Sigmoid colon (tissue), 6 donors: ENCODE measurements at regions not wholly inside any gene's neighbourhood (a gene's known extent, or its start where the extent isn't known, plus 50 kb on each side); places are given as distances from the start of the nearest gene placed in this dataset.

Experiments used
- DNase-seq: peaks from one replicate; pipeline ENCODE4 v3.0.0-alpha.2; 2019
- H3K27ac ChIP-seq, 4 donors: fragments of 200-600 bp; sonication (generic); one replicate each; pipeline ENCODE4 v1.5.1; 2016 to 2019; ENCODE audit warnings: mild to moderate bottlenecking in 1 of 4
- H3K27me3 ChIP-seq, 3 donors: fragments of 200-600 bp; sonication (generic); one replicate each; pipeline ENCODE4 v1.5.1; 2019; ENCODE audit warnings: mild to moderate bottlenecking in 1 of 3
- H3K36me3 ChIP-seq, 4 donors: fragments of 200-600 bp; sonication (generic); one replicate each; pipeline ENCODE4 v1.5.1; 2016 to 2019
- H3K4me1 ChIP-seq, 4 donors: fragments of 200-600 bp; sonication (generic); one replicate each; pipeline ENCODE4 v1.5.1; 2017 to 2019
- H3K4me3 ChIP-seq, 4 donors: fragments of 200-600 bp; sonication (generic); one replicate each; pipeline ENCODE4 v1.5.1; 2017 to 2019; ENCODE audit warnings: mild to moderate bottlenecking in 2 of 4, moderate library complexity in 1 of 4
- H3K9me3 ChIP-seq, 4 donors: fragments of 200-600 bp in 3 of 4; sonication (generic) in 3 of 4; one replicate each; pipeline versions ENCODE4 v1.5.1 to v1.6.1; 2013 to 2019
- EP300 ChIP-seq, 4 donors: sonication (generic); formaldehyde crosslinking; IDR thresholded peaks; one replicate each; pipeline ENCODE4 v1.6.1; 2017; ENCODE audit warnings: antibody characterized with exemption in 4 of 4
- POLR2A ChIP-seq, 2 donors: fragments of 450-650 bp; IDR thresholded peaks; one replicate each; pipeline ENCODE4 v1.6.1; 2016; ENCODE audit warnings: antibody characterized with exemption in 2 of 2, mild to moderate bottlenecking in 2 of 2, moderate library complexity in 2 of 2
- POLR2AphosphoS5 ChIP-seq, 4 donors: sonication (generic); formaldehyde crosslinking; IDR thresholded peaks; one replicate each; pipeline ENCODE4 v1.6.1; 2017; ENCODE audit warnings: antibody characterized with exemption in 4 of 4
- WGBS, 2 donors: extraction: QIAGEN DNeasy Blood & Tissue Kit; methylation state at CpG; one replicate each; pipeline ENCODE4 v1.1.7; 2013; 5-methylcytosine and 5-hydroxymethylcytosine counted together
- intact Hi-C: fragments of 100-400 bp; cut with DNase I; formaldehyde crosslinking; loops from one replicate; pipeline ENCODE4 v1.15.1; 2023
- TF ChIP-seq, protein P1 (sequence below), 4 experiments: fragments of 450-650 bp in 3 of 4; fragments of 200-600 bp in 1 of 4; IDR thresholded peaks; one replicate each; pipeline ENCODE4 v1.5.1; 2016 to 2019; ENCODE audit warnings: antibody characterized with exemption in 4 of 4, mild to moderate bottlenecking in 3 of 4, moderate library complexity in 2 of 4
- donor health status: healthy with polysubstance abuse.
- donor health status: healthy.

DNA sequence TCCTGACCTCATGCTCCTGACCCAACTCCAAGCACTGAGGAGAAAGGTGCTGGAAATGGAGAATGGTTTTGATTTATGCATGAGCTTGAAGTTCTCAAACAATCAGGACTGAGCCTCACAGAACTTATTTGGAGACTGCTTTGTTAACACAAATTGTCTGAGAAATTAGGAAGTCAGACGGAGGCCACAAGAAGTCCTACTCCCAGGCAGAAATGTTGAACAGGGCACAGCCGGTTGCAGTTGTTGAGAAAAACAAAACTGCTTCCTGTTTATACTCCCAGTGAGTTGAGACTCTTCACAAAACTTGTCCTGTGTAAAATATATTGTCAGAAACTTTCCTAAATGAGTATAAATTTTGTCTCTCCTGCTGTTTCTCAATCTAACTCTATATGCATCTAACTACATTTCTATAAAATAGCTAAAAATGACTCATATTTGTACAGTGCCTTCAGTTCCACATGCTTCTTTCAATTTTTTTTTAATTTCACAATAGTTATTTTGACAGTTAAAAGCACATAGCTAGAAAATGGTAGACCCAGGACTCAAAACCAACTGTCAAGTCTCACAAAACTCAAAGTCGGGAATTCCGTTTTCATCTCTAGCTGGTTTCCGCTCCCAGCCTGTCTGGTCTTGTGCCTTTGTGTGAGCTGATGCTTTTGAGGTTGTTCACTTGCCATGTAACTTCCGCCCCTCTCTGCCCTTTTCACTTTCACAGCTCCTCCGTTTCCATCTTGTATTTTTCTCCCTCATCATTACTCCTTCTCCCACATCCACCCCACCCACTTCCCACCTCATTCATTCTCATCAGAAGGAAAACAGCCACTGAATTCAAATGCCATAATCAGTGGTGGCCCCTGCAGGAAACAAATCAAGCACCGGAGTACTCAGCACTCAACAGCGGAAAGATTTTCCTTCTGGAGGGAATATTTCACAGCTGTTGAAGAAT, 215.0 kb downstream of the SUCLG1 start:
- no peak for DNase-seq
- no peak overlapping the region for H3K27ac ChIP-seq
- no peaks in the 10 kb centered on the region for H3K4me1 ChIP-seq
- H3K4me3 ChIP-seq, result no peak overlapping the region
- intact Hi-C loops, result no loop called here
- TF ChIP-seq POLR2A (IDR thresholded peaks at IDR 0.05) (no peak), POLR2AphosphoS5 (IDR thresholded peaks at IDR 0.05) (no peak), EP300 (IDR thresholded peaks at IDR 0.05) (no peak)
- TF ChIP-seq, protein P1, sequence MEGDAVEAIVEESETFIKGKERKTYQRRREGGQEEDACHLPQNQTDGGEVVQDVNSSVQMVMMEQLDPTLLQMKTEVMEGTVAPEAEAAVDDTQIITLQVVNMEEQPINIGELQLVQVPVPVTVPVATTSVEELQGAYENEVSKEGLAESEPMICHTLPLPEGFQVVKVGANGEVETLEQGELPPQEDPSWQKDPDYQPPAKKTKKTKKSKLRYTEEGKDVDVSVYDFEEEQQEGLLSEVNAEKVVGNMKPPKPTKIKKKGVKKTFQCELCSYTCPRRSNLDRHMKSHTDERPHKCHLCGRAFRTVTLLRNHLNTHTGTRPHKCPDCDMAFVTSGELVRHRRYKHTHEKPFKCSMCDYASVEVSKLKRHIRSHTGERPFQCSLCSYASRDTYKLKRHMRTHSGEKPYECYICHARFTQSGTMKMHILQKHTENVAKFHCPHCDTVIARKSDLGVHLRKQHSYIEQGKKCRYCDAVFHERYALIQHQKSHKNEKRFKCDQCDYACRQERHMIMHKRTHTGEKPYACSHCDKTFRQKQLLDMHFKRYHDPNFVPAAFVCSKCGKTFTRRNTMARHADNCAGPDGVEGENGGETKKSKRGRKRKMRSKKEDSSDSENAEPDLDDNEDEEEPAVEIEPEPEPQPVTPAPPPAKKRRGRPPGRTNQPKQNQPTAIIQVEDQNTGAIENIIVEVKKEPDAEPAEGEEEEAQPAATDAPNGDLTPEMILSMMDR (IDR thresholded peaks at IDR 0.05), result no peak
- no peaks in the 10 kb centered on the region for H3K36me3 ChIP-seq
- WGBS, 2 donors, result 67 to 82% methylated on average over 9 of the region's 9 CpGs
- no peaks in the 10 kb centered on the region for H3K9me3 ChIP-seq
- H3K27me3 ChIP-seq, result no peaks in the 10 kb centered on the region

DNA sequence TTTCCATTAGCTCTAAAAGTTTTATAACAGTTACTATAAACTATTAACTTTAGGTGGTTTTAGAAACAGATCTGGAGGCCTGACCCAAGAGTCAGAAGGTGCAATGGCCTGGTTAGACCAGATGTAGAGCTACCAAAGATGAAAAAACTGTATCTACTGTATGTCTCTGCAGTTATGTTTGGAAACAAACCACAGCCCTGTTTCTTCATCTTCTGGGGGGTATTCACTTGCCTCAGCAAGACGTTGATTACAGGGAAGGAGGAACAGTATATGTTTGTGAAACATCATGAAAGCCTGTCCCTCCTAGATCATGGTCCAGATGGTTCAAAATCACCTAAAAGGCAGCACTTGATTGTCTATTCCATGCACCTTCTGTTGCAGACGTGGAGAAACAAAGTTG, 220.2 kb downstream of the SUCLG1 start:
- 30 to 53% methylated on average over 2 of the region's 2 CpGs for WGBS, 2 donors

DNA sequence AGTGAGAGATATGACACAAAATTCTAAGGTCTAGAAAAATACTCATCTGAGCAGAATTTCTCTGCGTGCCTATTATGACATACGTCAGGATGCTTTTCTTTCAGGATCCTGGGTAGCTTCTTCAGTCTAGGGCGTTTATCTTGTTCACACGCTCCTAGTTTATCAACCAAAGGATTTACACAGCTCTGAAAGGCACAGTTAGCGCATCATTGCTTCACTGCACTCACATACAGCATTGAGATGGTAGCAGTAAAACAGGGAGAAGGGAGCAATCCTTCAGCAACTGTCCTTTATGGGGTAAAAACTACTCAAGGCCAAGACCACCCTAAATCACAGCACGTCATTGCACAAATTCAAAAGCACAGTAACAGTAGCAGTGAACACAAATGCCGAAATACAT, 222.8 kb downstream of the SUCLG1 start:
- intact Hi-C loops, result no loop called here
- WGBS, 2 donors, result 82 to 85% methylated on average over 7 of the region's 7 CpGs
- TF ChIP-seq EP300 (IDR thresholded peaks at IDR 0.05), result no peak
- no peak for TF ChIP-seq POLR2AphosphoS5 (IDR thresholded peaks at IDR 0.05)
- TF ChIP-seq, protein P1 (IDR thresholded peaks at IDR 0.05), result no peak
- TF ChIP-seq POLR2A (IDR thresholded peaks at IDR 0.05), result no peak
- Histone ChIP-seq H3K27ac (no peak overlapping the region), H3K27me3 (no peaks in the 10 kb centered on the region), H3K9me3 (no peaks in the 10 kb centered on the region), H3K36me3 (no peaks in the 10 kb centered on the region), H3K4me3 (no peak overlapping the region), H3K4me1 (no peaks in the 10 kb centered on the region)
- DNase-seq, result no peak

More for the DNA sequence above, 220.2 kb downstream of the SUCLG1 start:
- TF ChIP-seq POLR2A (IDR thresholded peaks at IDR 0.05) (no peak), POLR2AphosphoS5 (IDR thresholded peaks at IDR 0.05) (no peak), EP300 (IDR thresholded peaks at IDR 0.05) (no peak)
- TF ChIP-seq, protein P1 (IDR thresholded peaks at IDR 0.05), result no peak
- no peaks in the 10 kb centered on the region for H3K4me1 ChIP-seq
- no peaks in the 10 kb centered on the region for H3K27me3 ChIP-seq
- no peaks in the 10 kb centered on the region for H3K9me3 ChIP-seq
- H3K4me3 ChIP-seq, result no peak overlapping the region
- no peak for DNase-seq
- H3K36me3 ChIP-seq, result no peaks in the 10 kb centered on the region
- no peak overlapping the region for H3K27ac ChIP-seq
- intact Hi-C loops, result no loop called here

DNA sequence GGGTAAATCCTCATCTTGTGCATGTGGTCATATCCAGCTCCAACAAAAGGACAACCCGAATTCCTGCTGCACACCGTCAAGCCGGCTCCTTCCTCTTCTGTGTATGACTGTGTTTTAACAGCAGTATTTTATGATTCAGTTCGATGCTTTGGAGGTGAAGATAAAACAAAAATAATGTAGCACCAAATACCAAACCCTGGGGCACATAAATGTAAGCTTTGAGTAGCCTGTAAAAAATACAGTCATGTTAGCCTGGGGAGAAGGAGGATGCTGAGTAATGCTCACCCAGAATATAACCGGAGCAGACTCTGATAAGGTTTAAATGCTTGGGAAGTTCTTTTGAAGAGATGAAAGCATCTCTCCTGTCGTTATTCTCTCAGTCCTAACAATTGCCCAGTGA, 225.0 kb downstream of the SUCLG1 start:
- H3K4me1 ChIP-seq, result no peaks in the 10 kb centered on the region
- TF ChIP-seq EP300 (IDR thresholded peaks at IDR 0.05) (no peak), POLR2A (IDR thresholded peaks at IDR 0.05) (no peak)
- H3K4me3 ChIP-seq, result no peak overlapping the region
- no peaks in the 10 kb centered on the region for H3K27me3 ChIP-seq
- H3K36me3 ChIP-seq, result no peaks in the 10 kb centered on the region
- H3K9me3 ChIP-seq, result no peaks in the 10 kb centered on the region
- intact Hi-C loops, result no loop called here
- no peak for DNase-seq
- WGBS, 2 donors, result 62 to 72% methylated on average over 6 of the region's 6 CpGs
- H3K27ac ChIP-seq, result no peak overlapping the region

DNA sequence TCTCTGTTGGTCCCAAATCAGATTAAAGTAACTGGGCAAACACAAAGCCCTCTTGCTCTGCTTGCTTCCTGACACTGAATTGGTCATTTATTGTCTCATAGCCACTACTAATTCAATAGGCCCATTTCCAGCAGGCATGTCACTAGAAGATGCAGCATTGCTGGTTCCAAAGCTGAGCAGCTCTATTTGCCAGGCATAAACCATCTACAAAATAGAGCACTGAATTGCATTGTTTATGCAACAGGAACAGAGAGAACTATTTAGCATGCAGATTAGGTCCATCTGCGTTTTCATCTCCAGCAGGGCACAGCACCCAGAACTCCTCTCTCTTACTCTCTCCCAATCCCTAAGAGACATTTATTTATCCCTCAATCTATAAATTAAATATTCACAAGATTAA, 227.6 kb downstream of the SUCLG1 start:
- TF ChIP-seq POLR2AphosphoS5 (IDR thresholded peaks at IDR 0.05), result no peak
- no peak for TF ChIP-seq POLR2A (IDR thresholded peaks at IDR 0.05)
- TF ChIP-seq, protein P1 (IDR thresholded peaks at IDR 0.05), result no peak
- no peak for TF ChIP-seq EP300 (IDR thresholded peaks at IDR 0.05)
- no peak overlapping the region for H3K27ac ChIP-seq
- H3K4me3 ChIP-seq, result no peak overlapping the region
- WGBS, 2 donors, result 86 to 88% methylated on average over 1 of the region's 1 CpG
- no peaks in the 10 kb centered on the region for H3K9me3 ChIP-seq
- no peak for DNase-seq
- no peaks in the 10 kb centered on the region for H3K36me3 ChIP-seq
- intact Hi-C loops, result no loop called here
- no peaks in the 10 kb centered on the region for H3K4me1 ChIP-seq
- H3K27me3 ChIP-seq, result no peaks in the 10 kb centered on the region
